Skeletal muscle cell (primary cell): ENCODE measurements at regions not wholly inside any gene's neighbourhood (a gene's known extent, or its start where the extent isn't known, plus 50 kb on each side); places are given as distances from the start of the nearest gene placed in this dataset.

ENCODE experiments used
- DNase-seq: peaks from one replicate; pipeline ENCODE4 v3.0.0-alpha.2; 2010; ENCODE audit warnings: low read depth
- H3K4me3 ChIP-seq: 2 replicates; pipeline ENCODE4 v1.5.1; 2011; ENCODE audit warnings: low read depth, mild to moderate bottlenecking, control low read depth, low read length, moderate library complexity

DNA sequence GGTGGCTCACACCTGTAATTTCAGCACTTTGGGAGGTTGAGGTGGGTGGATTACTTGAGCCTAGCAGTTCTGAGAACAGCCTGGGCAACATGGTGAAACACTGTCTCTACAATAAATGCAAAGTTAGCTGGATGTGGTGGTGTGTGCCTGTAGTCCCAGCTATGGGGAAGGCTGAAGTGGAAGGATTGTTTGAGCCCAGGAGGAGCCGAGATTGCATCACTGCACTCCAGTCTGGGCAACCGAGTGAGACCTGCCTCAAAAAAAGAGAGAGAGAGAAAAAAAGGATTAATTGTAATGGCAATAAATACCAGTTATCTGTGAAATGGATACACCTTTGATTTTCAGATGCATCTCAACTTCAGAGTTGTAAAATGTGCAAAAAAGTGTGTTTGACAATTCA lies 58.8 kb downstream of the SPRY1 start:
- DNase-seq, result no peak
- H3K4me3 ChIP-seq, result no peak overlapping the region

DNA sequence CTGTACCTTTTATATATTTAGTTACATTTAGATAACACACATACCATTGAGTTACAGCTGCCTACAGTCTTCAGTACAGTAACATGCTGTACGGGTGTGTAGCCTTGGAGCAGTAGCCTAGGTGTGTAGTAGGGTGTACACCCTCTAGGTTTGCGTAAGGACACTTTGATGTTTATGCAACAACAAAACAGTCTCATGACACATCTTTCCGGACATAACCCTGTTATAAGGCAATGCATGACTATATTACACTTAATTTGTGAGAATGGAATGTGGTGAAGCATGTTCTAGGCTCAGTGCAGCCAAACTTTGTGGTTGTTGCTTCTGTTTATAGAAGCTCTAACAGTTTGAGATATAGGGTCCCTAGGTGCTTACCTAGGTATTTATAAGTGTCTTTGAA lies 65.4 kb downstream of the SPRY1 start:
- DNase-seq, result no peak
- no peak overlapping the region for H3K4me3 ChIP-seq

- H3K4me3 ChIP-seq, result no peak overlapping the region
Observed at GRCh38 chr4:123463869-123464268, 67.3 kb downstream of the SPRY1 start.

DNA sequence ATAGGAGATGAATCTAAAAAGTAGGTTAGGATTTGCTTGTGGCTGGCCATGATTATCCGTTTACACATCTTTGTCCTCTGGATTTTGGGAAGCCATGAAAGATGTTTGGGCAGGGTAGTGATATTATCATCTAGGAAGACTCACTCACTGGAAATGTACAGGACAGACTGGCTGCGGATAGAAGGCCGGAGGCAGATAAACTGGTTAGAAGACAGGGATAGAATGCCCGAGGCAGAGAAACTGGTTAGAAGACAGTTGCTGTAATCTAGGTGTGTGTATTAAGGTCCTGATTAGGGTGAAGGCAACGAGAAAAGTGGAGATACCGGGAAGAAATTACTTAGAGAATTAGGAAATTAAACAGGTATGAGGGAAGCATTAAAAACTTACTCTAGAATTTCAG lies 68.8 kb downstream of the SPRY1 start:
- H3K4me3 ChIP-seq, result no peak overlapping the region
- DNase-seq, result no peak

More at GRCh38 chr4:123463869-123464268, 67.3 kb downstream of the SPRY1 start:
- DNase-seq, result no peak

DNA sequence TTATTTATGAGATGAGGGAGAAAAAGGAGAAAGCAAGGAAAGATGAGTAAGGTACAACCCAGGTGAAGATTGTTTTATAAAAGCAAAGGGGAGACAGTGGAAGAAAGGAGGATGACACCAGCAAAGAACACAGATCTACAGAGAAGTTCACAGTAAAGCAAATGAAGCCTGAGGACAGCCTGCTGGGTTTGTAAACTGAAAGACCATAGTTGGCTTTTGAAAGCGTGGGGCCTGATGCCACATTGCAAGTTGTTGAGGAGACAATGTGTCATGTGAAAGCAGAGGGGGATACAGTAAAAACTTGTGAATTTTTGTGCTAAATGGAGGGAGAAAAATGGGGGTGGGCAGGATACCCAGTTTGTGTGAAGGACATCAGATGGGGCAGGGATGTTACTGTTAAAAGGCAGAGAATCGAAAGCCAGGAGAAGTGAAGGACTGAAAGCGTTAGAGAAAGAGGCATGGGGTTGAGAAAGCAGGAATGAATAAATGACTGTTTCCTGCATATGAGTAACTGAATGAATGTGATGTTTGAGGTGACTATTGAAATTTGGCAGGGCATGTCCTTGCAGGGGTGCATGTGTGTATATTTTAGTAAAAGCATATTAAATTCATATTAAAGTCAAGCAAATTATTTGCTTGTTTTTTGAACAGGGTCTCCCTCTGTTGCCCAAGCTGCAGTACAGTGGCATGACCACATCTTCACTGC lies 69.6 kb downstream of the SPRY1 start:
- DNase-seq, result no peak
- no peak overlapping the region for H3K4me3 ChIP-seq

- no peak for DNase-seq
- no peak overlapping the region for H3K4me3 ChIP-seq
Observed at GRCh38 chr4:123468479-123469031, 72.0 kb downstream of the SPRY1 start.

DNA sequence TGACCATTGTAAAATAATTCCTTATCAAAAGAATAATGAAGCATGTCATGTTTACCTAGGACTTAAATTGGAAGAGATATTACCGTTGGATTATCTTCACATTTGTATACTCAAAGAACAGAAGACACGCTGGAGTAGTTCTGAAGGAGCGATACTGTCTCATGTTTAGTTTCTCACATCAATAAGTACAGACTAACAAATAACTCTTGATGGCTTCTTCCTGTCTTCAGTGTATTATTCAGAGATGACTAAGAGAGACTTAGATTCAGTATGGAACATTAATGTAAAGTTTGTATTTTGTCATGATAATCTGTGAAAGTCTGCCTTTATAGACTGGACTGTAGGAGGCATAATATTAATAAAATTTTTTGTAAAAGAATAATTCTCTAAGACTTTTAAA lies 72.7 kb downstream of the SPRY1 start:
- no peak for DNase-seq

DNA sequence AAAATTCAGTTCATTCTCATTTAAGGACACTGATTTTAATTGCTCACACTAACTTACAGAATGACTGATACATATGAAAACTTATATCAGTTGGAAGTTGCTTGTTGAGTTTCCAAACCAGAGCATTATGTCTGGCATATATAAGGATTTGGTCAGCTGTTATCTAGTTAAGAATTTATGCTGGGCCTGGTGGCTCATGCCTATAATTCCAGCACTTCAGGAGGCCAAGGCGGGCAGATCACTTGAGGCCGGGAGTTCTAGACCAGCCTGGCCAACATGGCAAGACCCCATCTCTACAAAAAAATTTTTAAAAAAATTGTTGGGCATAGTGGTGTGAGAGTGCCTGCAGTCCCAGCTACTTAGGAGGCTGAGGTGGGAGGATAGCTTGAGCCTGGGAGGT lies 73.1 kb downstream of the SPRY1 start:
- H3K4me3 ChIP-seq, result no peak overlapping the region
- no peak for DNase-seq

More for the DNA sequence above, 72.7 kb downstream of the SPRY1 start:
- no peak overlapping the region for H3K4me3 ChIP-seq

DNA sequence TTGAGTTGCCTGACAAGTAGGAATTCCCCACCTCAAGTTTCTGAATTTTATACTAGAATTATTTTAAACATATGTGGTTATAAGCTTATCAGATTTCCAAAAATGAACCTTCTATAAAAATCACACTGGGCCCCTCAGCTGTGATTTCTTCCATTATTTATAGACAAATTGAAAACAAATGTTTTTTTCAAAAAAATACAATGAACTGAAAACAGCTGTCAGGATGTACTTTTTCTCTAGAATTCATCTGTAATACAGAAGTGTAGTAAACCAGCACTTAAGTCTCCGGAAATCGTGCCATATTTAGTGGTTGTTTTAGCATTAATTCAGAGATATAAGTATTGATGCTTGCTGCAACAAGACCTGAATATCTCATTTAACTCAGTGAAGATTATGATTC lies 74.0 kb downstream of the SPRY1 start:
- DNase-seq, result no peak
- no peak overlapping the region for H3K4me3 ChIP-seq

GRCh38 chr4:123471655-123472369 lies 75.2 kb downstream of the SPRY1 start:
- DNase-seq, result no peak

GRCh38 chr4:123474817-123475216 lies 78.2 kb downstream of the SPRY1 start:
- DNase-seq, result no peak
- no peak overlapping the region for H3K4me3 ChIP-seq

More at GRCh38 chr4:123471655-123472369, 75.2 kb downstream of the SPRY1 start:
- no peak overlapping the region for H3K4me3 ChIP-seq

DNA sequence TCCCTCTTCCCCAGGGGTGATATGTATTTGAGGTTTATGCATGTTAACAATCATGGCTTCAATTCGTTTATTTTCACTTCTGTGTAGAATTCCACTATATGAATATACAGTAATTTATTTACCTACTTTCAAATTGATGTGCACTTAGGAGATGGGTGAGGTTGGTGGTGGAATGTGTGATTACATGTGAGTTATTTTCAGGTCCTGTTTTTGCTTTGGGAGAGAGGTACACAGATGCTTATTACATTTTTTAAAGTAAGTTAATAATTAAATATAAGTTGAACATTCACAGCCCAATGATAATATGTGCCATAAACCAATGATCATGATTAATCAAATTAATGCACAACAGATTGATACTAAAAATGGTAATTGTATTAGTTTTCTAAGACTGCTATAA lies 79.5 kb downstream of the SPRY1 start:
- no peak for DNase-seq
- H3K4me3 ChIP-seq, result no peak overlapping the region

GRCh38 chr4:123477711-123478209 lies 81.2 kb downstream of the SPRY1 start:
- H3K4me3 ChIP-seq, result no peak overlapping the region
- DNase-seq, result peak; percentile 63

DNA sequence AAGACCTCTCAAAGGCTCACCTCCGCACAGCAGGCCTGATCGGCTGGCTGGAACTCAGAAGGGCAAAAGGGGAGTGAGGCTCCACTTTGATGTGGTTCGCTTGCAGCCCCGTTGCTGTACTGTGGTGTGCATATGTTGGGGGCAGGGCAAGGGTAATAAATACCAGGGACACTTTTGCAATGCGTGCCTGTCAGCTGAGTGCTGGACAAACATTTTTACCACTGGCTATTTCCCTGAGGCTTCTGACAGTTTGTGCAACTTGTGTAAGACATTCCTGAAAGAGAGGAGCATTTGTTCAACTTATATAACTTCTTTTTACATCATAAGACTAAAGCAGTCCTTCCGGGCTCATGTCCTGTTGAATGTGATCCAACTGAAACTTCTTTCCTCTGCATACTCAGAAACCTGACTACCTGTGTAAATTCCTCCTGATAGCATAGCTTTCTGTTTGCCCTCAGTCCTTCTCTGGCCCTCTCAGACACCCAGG lies 82.3 kb downstream of the SPRY1 start:
- peak; percentile 31 for DNase-seq

GRCh38 chr4:123479944-123480343 lies 83.3 kb downstream of the SPRY1 start:
- no peak overlapping the region for H3K4me3 ChIP-seq
- DNase-seq, result no peak

More for the DNA sequence above, 82.3 kb downstream of the SPRY1 start:
- no peak overlapping the region for H3K4me3 ChIP-seq

- no peak overlapping the region for H3K4me3 ChIP-seq
- DNase-seq, result peak; percentile 42
Observed at GRCh38 chr4:123480706-123481418, 84.3 kb downstream of the SPRY1 start.

GRCh38 chr4:123481717-123482116 lies 85.1 kb downstream of the SPRY1 start:
- no peak for DNase-seq
- H3K4me3 ChIP-seq, result no peak overlapping the region

- DNase-seq, result no peak
- no peak overlapping the region for H3K4me3 ChIP-seq
Observed at GRCh38 chr4:123484291-123484926, 87.8 kb downstream of the SPRY1 start.

GRCh38 chr4:123485601-123486000 lies 89.0 kb downstream of the SPRY1 start:
- DNase-seq, result no peak
- H3K4me3 ChIP-seq, result no peak overlapping the region
